Stimulated activated naive B cell treated with anti-CD40 and anti-IgM and Interleukin-4, amounts not matched to agents 10 μg/mL and 1 μg/mL and 100 μg/mL, for 72 hours (primary cell): ENCODE measurements at regions not wholly inside any gene's neighbourhood (a gene's known extent, or its start where the extent isn't known, plus 50 kb on each side); places are given as distances from the start of the nearest gene placed in this dataset.
"Not testable (repeated sequence)": the region's sequence is repeated elsewhere in the genome, so short reads cannot be mapped to it uniquely, and the experiment has no call there.

ENCODE experiments used
- ATAC-seq, 2 donors: fragments of 150-1000 bp; cut with Tn5 transposase; replicated peaks; 2 replicates each; pipeline ENCODE4 v1.10.0; 2021; ENCODE audit warnings: moderate library complexity in 1 of 2
- DNase-seq: peaks from one replicate; pipeline ENCODE4 v3.0.0; 2021
- H3K27ac Mint-ChIP-seq: one replicate; pipeline ENCODE4 v1.8.0; 2022; ENCODE audit warnings: mild to moderate bottlenecking, mixed read lengths
- H3K27me3 Mint-ChIP-seq, 2 donors: one replicate each; pipeline ENCODE4 v1.8.0; 2022; ENCODE audit warnings: mixed read lengths in 2 of 2
- H3K36me3 Mint-ChIP-seq, 2 donors: one replicate each; pipeline ENCODE4 v1.8.0; 2022; ENCODE audit warnings: mixed read lengths in 2 of 2, mild to moderate bottlenecking in 1 of 2
- H3K4me1 Mint-ChIP-seq, 2 donors: one replicate each; pipeline ENCODE4 v1.8.0; 2022; ENCODE audit warnings: mixed read lengths in 2 of 2, mild to moderate bottlenecking in 1 of 2
- H3K4me3 Mint-ChIP-seq, 2 donors: one replicate each; pipeline ENCODE4 v1.8.0; 2022; ENCODE audit warnings: mild to moderate bottlenecking in 2 of 2, mixed read lengths in 2 of 2, moderate library complexity in 1 of 2
- H3K9me3 Mint-ChIP-seq, 2 donors: one replicate each; pipeline ENCODE4 v1.8.0; 2022; ENCODE audit warnings: mixed read lengths in 2 of 2, mild to moderate bottlenecking in 1 of 2

- no peaks in the 10 kb centered on the region for H3K4me1 Mint-ChIP-seq
Observed at GRCh38 chr6:170057034-170057734, 233.7 kb downstream of the DLL1 start.

DNA sequence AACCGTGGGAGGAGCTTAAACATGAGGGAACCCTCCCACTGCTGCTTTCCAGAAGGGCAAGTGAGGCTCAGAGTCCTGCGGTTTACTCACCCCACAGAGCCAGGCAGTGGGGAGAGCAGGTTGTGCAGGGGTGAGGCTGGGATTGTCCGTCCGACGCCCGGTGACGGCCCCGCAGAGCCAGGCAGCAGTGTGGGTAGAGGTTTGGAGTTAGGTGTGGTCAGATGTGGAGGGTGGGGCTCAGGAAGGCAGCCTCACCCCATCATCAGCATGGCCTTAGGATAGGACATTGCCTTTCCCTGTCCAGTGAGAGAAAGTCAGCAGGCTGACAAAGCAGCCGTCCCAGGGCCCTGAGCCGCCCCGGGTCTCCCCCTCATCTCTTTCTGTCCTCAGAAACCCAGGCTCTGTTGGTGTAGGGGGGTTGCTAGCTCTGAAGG, 234.6 kb downstream of the DLL1 start:
- ATAC-seq = no peak
- Mint-ChIP-seq H3K27me3 (peaks cover 6 to 15% of the 10 kb centered on the region in 2 donors), H3K4me1 (no peaks in the 10 kb centered on the region), H3K4me3 (no peak overlapping the region), H3K36me3 (no peaks in the 10 kb centered on the region), H3K27ac (no peak overlapping the region), H3K9me3 (peaks cover 0 to 3% of the 10 kb centered on the region in 2 donors)
- DNase-seq = no peak

More at GRCh38 chr6:170057034-170057734, 233.7 kb downstream of the DLL1 start:
- Mint-ChIP-seq H3K9me3 (peaks cover 0 to 3% of the 10 kb centered on the region in 2 donors), H3K27ac (no peak overlapping the region), H3K27me3 (peaks cover 6 to 15% of the 10 kb centered on the region in 2 donors), H3K4me3 (no peak overlapping the region), H3K36me3 (no peaks in the 10 kb centered on the region)
- DNase-seq (no peak), ATAC-seq (no peak)

- H3K36me3 Mint-ChIP-seq, DNase-seq, H3K4me3 Mint-ChIP-seq, ATAC-seq, H3K27ac Mint-ChIP-seq, H3K4me1 Mint-ChIP-seq, H3K9me3 Mint-ChIP-seq: not testable (repeated sequence)
- H3K27me3 Mint-ChIP-seq = peaks cover 6 to 15% of the 10 kb centered on the region in 2 donors
Observed at GRCh38 chr6:170055797-170056196, 235.1 kb downstream of the DLL1 start.

DNA sequence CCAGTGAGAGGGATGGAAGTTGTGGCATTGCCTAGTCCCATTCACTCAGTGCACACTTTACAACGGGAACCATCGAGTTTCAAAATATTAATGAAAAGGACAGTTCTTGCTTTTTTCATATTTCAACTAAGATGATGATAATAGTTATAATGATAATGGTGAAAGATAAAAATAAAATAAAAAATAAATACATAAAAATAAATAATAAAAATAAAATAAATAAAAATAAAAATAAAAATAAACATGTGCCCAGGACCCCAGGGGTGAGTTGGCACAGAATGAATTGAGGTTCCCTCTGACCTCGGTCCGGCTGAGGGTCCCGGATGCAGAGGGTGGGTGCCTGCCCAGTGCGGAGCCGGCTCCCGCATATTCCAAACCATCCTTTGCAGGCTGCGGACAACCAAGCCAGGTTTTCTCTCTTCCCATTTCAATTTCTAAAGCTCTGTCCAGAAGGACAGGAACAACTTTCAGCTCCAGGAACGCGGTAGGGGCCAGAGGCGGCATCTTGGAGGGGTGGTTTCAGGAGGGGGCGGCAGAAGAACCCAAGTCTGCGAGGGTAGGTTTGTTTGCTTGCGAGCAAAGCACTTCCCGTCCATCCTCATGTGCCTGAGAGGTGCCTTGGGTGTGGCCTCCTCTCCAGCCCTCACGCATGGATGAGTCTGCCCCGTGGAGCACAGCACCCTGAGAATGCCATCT, 236.8 kb downstream of the DLL1 start:
- H3K4me3 Mint-ChIP-seq = no peak overlapping the region
- DNase-seq (no peak), ATAC-seq (no peak)
- peaks cover 0 to 3% of the 10 kb centered on the region in 2 donors for H3K9me3 Mint-ChIP-seq
- H3K27ac Mint-ChIP-seq = no peak overlapping the region
- H3K36me3 Mint-ChIP-seq = no peaks in the 10 kb centered on the region
- H3K27me3 Mint-ChIP-seq = peaks cover 12 to 20% of the 10 kb centered on the region in 2 donors
- no peaks in the 10 kb centered on the region for H3K4me1 Mint-ChIP-seq

DNA sequence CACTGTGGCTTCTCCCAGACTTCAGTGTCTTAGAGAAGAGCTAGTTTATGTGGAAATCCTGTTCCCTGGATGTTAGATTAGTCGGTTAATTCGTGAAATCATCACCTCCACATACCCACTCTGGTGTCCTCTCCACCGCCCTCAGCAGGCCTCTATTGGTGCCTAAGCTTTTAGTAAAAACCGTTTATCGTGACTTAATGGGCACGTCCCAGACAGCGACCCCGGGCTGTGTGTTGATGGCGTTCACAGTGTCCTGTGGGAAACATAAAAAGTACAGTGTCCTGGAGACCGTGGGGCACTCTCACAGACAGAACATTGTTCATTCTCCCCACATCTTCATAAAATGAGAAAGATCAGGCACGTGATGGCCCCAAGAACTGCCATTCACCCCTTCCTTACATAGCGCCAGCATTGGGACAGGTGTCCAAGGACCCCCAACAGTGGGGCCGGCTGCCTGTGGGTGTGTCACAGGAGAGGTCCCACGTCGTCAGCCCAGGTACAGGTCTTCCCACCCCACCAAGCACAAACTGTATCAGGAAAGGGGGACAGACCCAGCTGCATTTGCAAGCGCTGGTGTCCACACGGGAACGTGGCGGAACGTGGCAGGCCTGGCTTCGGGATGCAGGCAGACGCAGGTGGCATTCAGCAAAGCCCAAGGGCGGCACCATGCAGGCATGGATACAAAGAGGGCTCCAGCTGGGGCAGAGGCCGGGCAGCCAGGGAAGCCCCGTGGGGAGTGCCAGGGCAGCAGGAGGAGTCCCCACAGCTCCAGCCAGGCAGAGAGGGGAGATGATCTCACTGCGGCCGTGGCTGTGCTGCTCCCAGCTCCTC, 237.7 kb downstream of the DLL1 start:
- no peaks in the 10 kb centered on the region for H3K36me3 Mint-ChIP-seq
- H3K4me3 Mint-ChIP-seq = no peak overlapping the region
- DNase-seq (no peak), ATAC-seq (no peak)
- peaks cover 0 to 3% of the 10 kb centered on the region in 2 donors for H3K9me3 Mint-ChIP-seq
- H3K27ac Mint-ChIP-seq = no peak overlapping the region
- peaks cover 15 to 21% of the 10 kb centered on the region in 2 donors for H3K27me3 Mint-ChIP-seq
- no peaks in the 10 kb centered on the region for H3K4me1 Mint-ChIP-seq

- Mint-ChIP-seq H3K4me1 (no peaks in the 10 kb centered on the region), H3K27me3 (peaks cover 12 to 16% of the 10 kb centered on the region in 2 donors), H3K27ac (no peak overlapping the region), H3K36me3 (no peaks in the 10 kb centered on the region), H3K4me3 (no peak overlapping the region), H3K9me3 (peaks cover under 1 to 3% of the 10 kb centered on the region in 2 donors)
- ATAC-seq (no peak), DNase-seq (no peak)
Observed at GRCh38 chr6:170051229-170052172, 239.4 kb downstream of the DLL1 start.

DNA sequence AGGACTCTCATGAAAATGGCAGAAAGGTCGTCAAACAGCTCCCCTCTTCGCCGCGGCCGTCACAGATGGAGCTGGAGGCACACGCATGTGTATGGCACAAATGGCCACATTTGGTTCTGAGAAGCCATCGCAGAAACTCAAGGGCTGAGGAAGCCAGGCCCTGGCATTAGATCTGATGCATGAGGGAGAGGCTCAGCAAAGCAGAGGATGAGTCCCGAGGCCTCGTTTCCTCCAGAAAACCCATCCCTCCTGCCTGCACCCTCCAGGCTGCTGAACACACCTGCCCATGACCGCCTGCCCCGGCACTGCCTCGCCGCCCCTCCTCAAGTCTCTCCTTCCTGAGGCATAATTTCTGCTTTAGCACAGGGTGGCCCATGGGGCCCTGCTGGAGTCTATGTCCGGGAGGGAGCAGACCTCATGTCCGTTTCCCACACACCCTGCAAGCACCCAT, 240.3 kb downstream of the DLL1 start:
- H3K4me1 Mint-ChIP-seq = no peaks in the 10 kb centered on the region

GRCh38 chr6:170049641-170050561, 241.0 kb downstream of the DLL1 start:
- no peaks in the 10 kb centered on the region for H3K36me3 Mint-ChIP-seq
- H3K4me3 Mint-ChIP-seq = no peak overlapping the region
- no peak overlapping the region for H3K27ac Mint-ChIP-seq
- H3K9me3 Mint-ChIP-seq = peaks cover 3% of the 10 kb centered on the region in 2 donors
- H3K27me3 Mint-ChIP-seq = peaks cover 12% of the 10 kb centered on the region in 2 donors
- ATAC-seq = no peak
- DNase-seq = no peak
- H3K4me1 Mint-ChIP-seq = no peaks in the 10 kb centered on the region

More for the DNA sequence above, 240.3 kb downstream of the DLL1 start:
- ATAC-seq = no peak
- Mint-ChIP-seq H3K4me3 (no peak overlapping the region), H3K9me3 (peaks cover 3% of the 10 kb centered on the region in 2 donors), H3K27me3 (peaks cover 12 to 16% of the 10 kb centered on the region in 2 donors), H3K27ac (no peak overlapping the region), H3K36me3 (no peaks in the 10 kb centered on the region)
- no peak for DNase-seq

DNA sequence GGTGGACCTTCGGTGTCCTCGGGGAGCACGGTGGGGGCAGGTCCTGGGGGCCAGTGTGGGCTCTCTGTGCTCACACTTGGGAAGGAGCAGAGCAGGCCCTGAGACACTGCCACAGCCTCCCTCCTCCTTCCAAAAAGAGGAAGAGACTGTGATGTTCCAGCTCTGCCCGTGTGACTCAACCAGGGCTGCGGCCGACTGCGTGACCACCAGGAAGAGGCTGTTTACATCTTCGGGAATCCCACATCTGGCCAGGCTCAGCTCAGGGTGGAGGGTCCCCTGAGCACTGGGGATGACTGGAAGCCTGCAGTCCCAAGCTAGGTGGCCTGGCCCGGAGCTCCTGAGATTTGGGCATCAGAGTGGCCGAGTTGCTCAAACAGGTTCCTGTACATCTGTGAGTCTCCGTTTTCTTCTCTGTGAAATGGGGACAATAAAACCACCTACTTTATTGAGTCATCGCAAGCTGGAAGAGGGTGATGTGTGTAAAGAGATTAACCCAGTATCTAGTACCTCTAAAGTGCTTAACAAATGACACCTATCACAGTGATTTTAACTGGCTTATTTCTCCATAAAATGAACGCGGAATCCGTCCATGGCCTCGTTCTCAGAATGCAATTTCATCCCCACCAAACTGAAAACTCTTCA, 242.1 kb downstream of the DLL1 start:
- Mint-ChIP-seq H3K36me3 (no peaks in the 10 kb centered on the region), H3K4me1 (no peaks in the 10 kb centered on the region), H3K4me3 (no peak overlapping the region), H3K27me3 (peaks cover 6 to 12% of the 10 kb centered on the region in 2 donors), H3K27ac (no peak overlapping the region), H3K9me3 (peaks cover 3% of the 10 kb centered on the region in 2 donors)
- no peak for ATAC-seq
- DNase-seq = no peak

DNA sequence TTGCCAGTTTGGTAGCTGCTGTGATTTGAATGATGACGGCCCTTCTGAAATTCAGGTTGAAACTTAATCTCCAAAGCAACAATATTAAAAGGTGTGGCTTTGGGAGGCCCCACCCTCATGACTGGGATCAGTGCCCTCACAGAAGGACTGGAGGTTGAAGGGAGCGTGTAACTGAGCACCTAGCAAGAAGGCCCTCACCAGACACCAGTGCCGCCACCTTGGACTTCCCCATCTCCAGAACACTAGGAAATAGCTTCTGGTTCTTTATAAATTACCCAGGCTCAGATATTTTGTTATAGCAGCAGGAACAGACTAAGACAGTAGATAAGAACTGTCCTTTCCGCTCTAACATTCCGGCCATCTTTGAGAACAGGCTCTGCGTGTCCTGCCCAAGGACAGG, 243.1 kb downstream of the DLL1 start:
- no peak for DNase-seq
- Mint-ChIP-seq H3K9me3 (peaks cover 1 to 3% of the 10 kb centered on the region in 2 donors), H3K4me3 (no peak overlapping the region), H3K27me3 (peaks cover 6 to 12% of the 10 kb centered on the region in 2 donors), H3K27ac (no peak overlapping the region), H3K36me3 (no peaks in the 10 kb centered on the region), H3K4me1 (no peaks in the 10 kb centered on the region)
- no peak for ATAC-seq

GRCh38 chr6:170046791-170047626, 243.9 kb downstream of the DLL1 start:
- DNase-seq (no peak), ATAC-seq (no peak)
- Mint-ChIP-seq H3K4me1 (no peaks in the 10 kb centered on the region), H3K27me3 (peaks cover 6 to 12% of the 10 kb centered on the region in 2 donors), H3K9me3 (peaks cover under 1 to 3% of the 10 kb centered on the region in 2 donors), H3K36me3 (no peaks in the 10 kb centered on the region), H3K27ac (no peak overlapping the region), H3K4me3 (no peak overlapping the region)
